Kidney epithelial cell (primary cell): ENCODE measurements at regions not wholly inside any gene's neighbourhood (a gene's known extent, or its start where the extent isn't known, plus 50 kb on each side); places are given as distances from the start of the nearest gene placed in this dataset.

Experiments
- DNase-seq: peaks from one replicate; pipeline ENCODE4 v3.0.0-alpha.2; 2010; ENCODE audit warnings: low read depth
- H3K27me3 ChIP-seq: 2 replicates; pipeline ENCODE4 v1.6.0; 2011; ENCODE audit warnings: low read length; ENCODE audit not compliant: control insufficient read depth, insufficient read depth
- H3K36me3 ChIP-seq: 2 replicates; pipeline ENCODE4 v1.5.1; 2011; ENCODE audit warnings: low read length; ENCODE audit not compliant: control insufficient read depth, insufficient read depth
- H3K4me3 ChIP-seq: 2 replicates; pipeline ENCODE4 v1.5.1; 2011; ENCODE audit warnings: low read depth, mild to moderate bottlenecking, control low read depth, low read length
- TF ChIP-seq, protein P1 (sequence below): IDR thresholded peaks from 2 replicates; pipeline ENCODE4 v1.5.1; 2011; ENCODE audit warnings: mild to moderate bottlenecking, moderate library complexity, low read length, control low read depth, inconsistent platforms; ENCODE audit not compliant: insufficient read depth, poor library complexity, severe bottlenecking

DNA sequence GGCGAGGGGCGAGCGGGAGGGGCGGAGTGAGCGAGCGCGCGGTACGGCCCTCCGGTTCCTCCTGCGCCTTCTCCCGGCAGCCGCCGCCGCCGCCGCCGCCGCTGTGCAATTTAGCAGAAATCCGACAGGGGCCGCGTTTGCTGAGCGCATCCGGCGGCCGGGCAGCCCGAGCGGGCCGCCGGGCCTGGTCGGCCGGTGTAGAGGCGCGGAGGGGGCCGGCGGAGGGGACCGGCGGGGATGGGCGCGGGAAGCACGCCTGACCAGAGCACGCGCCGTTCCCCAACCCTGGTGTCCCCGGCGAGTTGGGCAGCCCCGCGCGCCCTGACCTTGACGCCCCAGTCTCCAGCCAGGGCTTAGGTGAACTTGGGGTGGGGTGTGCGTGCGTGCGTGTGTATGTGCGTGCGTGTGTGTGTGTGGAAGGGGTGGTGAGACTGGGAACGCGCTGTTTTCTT is 144.5 kb upstream of the ZNF536 start:
- DNase-seq, result no peak
- H3K27me3 ChIP-seq, result peaks cover 66% of the 10 kb centered on the region

DNA sequence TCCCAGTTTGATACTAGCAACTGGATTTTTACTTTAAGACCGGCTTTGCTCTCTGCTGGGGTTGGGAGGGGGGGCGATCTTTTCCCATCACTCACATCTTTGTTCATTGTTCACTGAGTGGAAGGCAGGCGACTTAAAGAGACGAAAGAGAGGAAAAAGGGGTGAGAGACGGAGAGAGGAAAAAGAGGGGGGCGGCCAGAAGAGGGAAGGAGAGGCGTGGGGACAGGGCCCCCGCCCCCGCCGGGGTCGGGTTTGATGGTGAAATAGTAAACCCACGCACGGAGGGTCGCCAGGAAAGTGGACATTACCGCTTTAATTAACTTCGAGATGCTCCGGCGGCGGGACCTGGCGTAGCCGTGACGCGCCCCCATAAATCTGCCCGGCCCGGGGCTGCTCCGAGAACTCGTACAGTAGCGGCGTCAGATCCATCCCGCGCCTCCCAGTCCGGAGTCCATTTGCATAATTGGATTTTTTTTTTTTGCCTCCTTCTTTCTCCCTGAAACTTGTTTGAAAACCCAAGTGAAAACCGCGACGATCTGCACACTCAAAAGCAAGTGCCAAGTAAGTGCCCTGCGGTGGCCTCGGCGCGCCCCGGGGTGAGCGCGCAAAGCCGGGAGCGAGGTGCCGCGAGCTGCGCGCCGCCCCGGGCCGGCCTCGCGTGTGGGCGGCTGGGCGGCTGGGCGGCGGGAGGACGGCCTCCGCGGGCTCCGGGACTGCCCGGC is 143.9 kb upstream of the ZNF536 start:
- Histone ChIP-seq H3K36me3 (no peaks in the 10 kb centered on the region), H3K4me3 (peak overlapping the region; percentile 45), H3K27me3 (peaks cover 61% of the 10 kb centered on the region)
- TF ChIP-seq, protein P1, sequence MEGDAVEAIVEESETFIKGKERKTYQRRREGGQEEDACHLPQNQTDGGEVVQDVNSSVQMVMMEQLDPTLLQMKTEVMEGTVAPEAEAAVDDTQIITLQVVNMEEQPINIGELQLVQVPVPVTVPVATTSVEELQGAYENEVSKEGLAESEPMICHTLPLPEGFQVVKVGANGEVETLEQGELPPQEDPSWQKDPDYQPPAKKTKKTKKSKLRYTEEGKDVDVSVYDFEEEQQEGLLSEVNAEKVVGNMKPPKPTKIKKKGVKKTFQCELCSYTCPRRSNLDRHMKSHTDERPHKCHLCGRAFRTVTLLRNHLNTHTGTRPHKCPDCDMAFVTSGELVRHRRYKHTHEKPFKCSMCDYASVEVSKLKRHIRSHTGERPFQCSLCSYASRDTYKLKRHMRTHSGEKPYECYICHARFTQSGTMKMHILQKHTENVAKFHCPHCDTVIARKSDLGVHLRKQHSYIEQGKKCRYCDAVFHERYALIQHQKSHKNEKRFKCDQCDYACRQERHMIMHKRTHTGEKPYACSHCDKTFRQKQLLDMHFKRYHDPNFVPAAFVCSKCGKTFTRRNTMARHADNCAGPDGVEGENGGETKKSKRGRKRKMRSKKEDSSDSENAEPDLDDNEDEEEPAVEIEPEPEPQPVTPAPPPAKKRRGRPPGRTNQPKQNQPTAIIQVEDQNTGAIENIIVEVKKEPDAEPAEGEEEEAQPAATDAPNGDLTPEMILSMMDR, result no peak
- DNase-seq, result no peak

More for the DNA sequence above, 144.5 kb upstream of the ZNF536 start:
- no peaks in the 10 kb centered on the region for H3K36me3 ChIP-seq
- H3K4me3 ChIP-seq, result peak overlapping the region; percentile 46
- TF ChIP-seq, protein P1, result peak; percentile 1

DNA sequence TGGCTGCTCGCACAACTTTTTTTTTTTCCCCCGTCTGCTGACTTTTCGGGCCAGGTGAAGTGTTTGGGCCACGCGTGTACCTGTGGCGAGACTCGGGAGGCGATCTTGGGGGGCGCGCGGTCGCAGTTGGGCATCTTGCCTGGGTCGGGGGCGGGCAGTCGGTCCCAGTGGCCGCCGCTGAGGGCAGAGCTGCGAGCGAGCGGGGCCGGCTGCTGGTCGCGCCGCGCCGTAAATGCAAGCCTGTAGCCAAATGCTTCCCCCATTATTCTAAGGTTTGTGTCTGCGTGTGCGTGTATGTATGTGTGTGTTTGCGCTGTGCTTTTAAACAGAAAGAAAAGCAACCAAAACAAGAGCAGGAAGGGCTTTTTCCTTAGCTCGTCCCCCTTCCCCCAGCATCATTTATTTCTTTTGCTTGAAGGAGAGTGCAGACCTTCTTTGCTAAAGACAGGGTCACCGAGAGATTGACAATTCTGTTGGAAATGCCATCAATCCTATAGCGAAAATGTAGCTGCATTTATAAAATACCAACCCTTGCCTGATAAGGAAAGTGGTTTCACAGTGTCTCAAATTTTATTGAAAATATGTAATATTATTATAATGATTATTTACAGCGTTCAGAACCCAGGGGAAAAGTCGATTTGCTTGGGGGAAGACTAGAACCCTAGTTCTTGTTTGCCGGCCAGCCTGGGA is 143.2 kb upstream of the ZNF536 start:
- no peak for DNase-seq
- peak overlapping the region; percentile 45 for H3K4me3 ChIP-seq
- TF ChIP-seq, protein P1, result no peak
- H3K27me3 ChIP-seq, result peaks cover 55% of the 10 kb centered on the region
- H3K36me3 ChIP-seq, result no peaks in the 10 kb centered on the region

DNA sequence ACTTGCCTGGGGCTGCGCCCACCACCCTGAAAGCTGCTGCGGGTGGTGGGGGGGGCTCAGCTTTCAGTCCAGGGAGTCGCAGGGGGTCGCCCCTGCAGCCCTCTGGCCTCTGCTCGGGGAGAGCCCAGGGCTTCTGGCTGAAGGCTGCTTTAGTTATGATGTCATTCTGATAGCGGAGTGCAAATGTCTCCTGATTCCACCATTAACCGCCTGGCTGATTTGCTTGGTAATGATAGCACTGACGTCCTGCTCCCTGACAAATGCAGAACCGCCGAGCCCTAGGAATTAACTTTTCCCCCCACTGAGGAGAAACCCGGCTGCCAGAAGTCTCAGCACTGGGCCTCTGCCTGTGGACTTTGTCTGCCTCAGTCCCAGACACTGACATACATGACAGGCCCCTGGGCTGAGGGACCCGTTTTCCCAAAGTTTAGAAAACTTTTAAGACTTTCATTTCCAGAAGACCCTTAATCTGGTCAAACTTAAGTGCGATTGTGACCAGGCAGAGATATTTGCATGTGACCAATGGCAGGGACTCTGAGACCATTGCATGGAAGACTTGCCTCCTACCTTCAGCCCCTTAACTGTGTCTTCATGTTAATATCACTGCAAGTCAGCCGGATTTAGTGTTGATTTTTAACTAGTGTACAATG is 142.5 kb upstream of the ZNF536 start:
- peaks cover 51% of the 10 kb centered on the region for H3K27me3 ChIP-seq
- TF ChIP-seq, protein P1, result no peak
- H3K36me3 ChIP-seq, result no peaks in the 10 kb centered on the region
- no peak overlapping the region for H3K4me3 ChIP-seq
- no peak for DNase-seq

DNA sequence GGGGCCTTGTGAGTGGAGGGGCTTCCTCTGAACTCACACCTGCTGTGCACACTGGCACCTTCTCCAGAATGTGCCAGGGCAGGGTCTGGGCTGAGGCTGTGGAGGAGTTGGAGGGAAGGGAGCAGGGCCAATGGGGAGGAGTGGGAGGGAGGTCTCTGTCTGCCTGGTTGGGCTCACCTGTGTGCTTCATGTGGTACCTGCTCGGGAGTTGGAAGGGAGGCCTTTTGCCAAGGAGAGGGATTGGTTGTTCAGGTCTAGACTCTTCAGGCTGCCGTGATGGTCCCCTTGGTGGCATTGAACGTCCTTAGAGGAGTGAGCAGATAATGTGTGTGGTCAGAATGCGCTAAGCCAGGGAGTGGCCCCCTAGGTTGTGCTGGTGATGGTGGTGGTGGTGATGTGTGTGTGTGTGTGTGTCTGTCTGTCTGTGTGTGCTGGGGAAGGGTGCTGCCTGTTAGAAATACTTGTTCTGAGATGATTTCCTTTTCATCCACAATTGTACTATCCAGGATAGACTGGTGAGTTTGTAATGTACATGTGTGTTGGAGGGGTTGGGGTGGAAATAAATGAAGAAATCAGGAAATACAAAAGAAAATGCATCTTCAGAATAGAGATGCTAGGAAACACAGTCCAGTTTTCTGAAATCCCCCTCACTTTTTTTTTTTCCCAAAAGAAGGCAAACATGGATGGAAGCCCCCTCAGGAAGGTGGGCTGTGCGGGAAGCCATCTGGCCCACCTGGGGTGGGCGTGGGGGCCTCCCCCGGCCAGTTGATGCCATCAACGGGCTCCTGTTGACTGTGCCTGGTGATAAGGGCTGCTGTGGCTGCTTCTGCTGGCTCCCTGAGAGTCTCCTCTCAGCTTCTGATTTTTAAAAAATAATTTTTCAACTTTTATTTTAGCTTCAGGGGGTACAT is 140.5 kb upstream of the ZNF536 start:
- TF ChIP-seq, protein P1, result no peak
- no peak overlapping the region for H3K4me3 ChIP-seq
- H3K36me3 ChIP-seq, result no peaks in the 10 kb centered on the region
- DNase-seq, result no peak
- peaks cover 37% of the 10 kb centered on the region for H3K27me3 ChIP-seq
